ENCODE measurements at regions not wholly inside any gene's neighbourhood (a gene's known extent, or its start where the extent isn't known, plus 50 kb on each side); places are given as distances from the start of the nearest gene placed in this dataset.

DNA sequence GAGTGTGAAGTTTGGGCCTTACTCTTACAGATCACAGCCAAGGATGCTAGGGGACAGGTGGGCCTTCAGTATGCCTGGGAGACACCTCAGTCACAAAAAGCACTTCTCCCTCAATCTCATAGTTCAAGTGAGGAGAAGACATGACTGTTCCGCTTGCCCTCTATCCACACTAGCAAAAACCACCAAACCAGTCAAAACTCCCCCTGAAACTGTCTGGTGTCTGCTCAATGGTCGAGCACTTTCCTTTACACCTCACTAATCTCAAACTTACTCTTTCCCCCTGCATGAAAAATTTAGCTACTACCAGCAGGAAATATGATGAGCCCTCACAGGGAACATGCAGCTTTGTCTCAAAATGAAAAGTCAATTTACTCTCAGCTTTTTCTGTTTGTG is 232.2 kb downstream of the TRIB2 start:
- H3K9me3 ChIP-seq (ENCODE audit: low read length) = no peaks in the 10 kb centered on the region
- no peaks in the 10 kb centered on the region for H3K27me3 ChIP-seq (ENCODE audit: low read length)
- no peaks in the 10 kb centered on the region for H3K79me2 ChIP-seq (ENCODE audit: low read length)
- no peaks in the 10 kb centered on the region for H3K9me2 ChIP-seq (replicated peaks; ENCODE audit: insufficient read depth, low read length)
- H3K36me3 ChIP-seq (ENCODE audit: insufficient read depth, low read length) = no peaks in the 10 kb centered on the region
- no peak overlapping the region for H3K4me2 ChIP-seq (ENCODE audit: low read depth, low read length, poor library complexity, severe bottlenecking)
- no peak overlapping the region for H3K4me3 ChIP-seq (ENCODE audit: low read length)
- no peak overlapping the region for H3K9ac ChIP-seq (ENCODE audit: low read length)
- no peak overlapping the region for H3K27ac ChIP-seq (ENCODE audit: low read length)
- H3K4me1 ChIP-seq (ENCODE audit: low read length) = no peaks in the 10 kb centered on the region
- no peak overlapping the region for H2AFZ ChIP-seq (ENCODE audit: low read length)
- no peak for DNase-seq
- H4K20me1 ChIP-seq (ENCODE audit: insufficient read depth, low read depth, low read length) = no peaks in the 10 kb centered on the region

DNA sequence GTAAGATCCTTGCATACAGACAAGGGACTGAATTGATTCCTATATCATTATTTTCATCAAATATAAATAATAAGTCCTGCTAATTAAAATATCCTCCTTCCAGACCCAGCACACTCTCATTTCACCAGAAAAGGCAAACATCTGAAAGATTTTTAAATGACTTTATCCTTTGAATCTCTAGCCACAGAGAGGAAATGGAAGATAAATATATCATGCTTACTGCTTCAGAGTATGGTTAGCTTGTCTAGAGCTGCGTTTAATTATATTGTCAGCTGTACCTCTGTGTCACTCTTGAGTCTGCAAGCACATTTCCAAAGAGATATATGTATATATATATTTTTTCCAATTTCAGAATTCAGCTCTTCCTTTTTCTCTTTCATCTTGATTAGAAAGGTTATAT is 232.7 kb downstream of the TRIB2 start:
- Histone ChIP-seq H3K27me3 (ENCODE audit: low read length) (no peaks in the 10 kb centered on the region), H3K79me2 (ENCODE audit: low read length) (no peaks in the 10 kb centered on the region), H3K9me3 (ENCODE audit: low read length) (no peaks in the 10 kb centered on the region), H2AFZ (ENCODE audit: low read length) (no peak overlapping the region), H3K4me3 (ENCODE audit: low read length) (no peak overlapping the region), H3K9ac (ENCODE audit: low read length) (no peak overlapping the region), H3K27ac (ENCODE audit: low read length) (no peak overlapping the region), H3K4me2 (ENCODE audit: low read depth, low read length, poor library complexity, severe bottlenecking) (no peak overlapping the region), H4K20me1 (ENCODE audit: insufficient read depth, low read depth, low read length) (no peaks in the 10 kb centered on the region), H3K4me1 (ENCODE audit: low read length) (no peaks in the 10 kb centered on the region), H3K9me2 (replicated peaks; ENCODE audit: insufficient read depth, low read length) (no peaks in the 10 kb centered on the region), H3K36me3 (ENCODE audit: insufficient read depth, low read length) (no peaks in the 10 kb centered on the region)
- no peak for DNase-seq

DNA sequence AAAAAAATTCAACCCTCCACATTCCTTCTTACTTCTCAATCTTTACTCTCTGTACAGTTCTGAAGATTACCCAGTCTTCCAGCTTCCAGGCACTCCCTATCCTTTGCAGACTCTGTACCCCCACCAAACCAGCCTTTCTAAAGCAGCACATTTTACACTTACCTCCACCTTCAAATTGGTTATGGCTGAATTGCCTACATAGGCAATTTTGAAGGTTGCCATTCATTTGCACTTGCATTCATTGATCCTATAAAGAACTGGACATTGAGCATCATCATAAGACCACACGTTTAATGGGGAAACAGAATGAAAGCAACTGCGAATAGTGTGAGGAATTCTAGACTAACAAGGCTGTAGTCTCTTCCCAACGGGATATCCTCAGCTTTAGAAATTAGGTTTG is 233.4 kb downstream of the TRIB2 start:
- no peaks in the 10 kb centered on the region for H3K36me3 ChIP-seq (ENCODE audit: insufficient read depth, low read length)
- no peaks in the 10 kb centered on the region for H3K4me1 ChIP-seq (ENCODE audit: low read length)
- H3K4me3 ChIP-seq (ENCODE audit: low read length) = no peak overlapping the region
- H2AFZ ChIP-seq (ENCODE audit: low read length) = no peak overlapping the region
- H3K9me2 ChIP-seq (replicated peaks; ENCODE audit: insufficient read depth, low read length) = no peaks in the 10 kb centered on the region
- H3K9ac ChIP-seq (ENCODE audit: low read length) = no peak overlapping the region
- H4K20me1 ChIP-seq (ENCODE audit: insufficient read depth, low read depth, low read length) = no peaks in the 10 kb centered on the region
- H3K27me3 ChIP-seq (ENCODE audit: low read length) = no peaks in the 10 kb centered on the region
- H3K27ac ChIP-seq (ENCODE audit: low read length) = no peak overlapping the region
- no peak overlapping the region for H3K4me2 ChIP-seq (ENCODE audit: low read depth, low read length, poor library complexity, severe bottlenecking)
- no peaks in the 10 kb centered on the region for H3K9me3 ChIP-seq (ENCODE audit: low read length)
- DNase-seq = no peak
- no peaks in the 10 kb centered on the region for H3K79me2 ChIP-seq (ENCODE audit: low read length)

DNA sequence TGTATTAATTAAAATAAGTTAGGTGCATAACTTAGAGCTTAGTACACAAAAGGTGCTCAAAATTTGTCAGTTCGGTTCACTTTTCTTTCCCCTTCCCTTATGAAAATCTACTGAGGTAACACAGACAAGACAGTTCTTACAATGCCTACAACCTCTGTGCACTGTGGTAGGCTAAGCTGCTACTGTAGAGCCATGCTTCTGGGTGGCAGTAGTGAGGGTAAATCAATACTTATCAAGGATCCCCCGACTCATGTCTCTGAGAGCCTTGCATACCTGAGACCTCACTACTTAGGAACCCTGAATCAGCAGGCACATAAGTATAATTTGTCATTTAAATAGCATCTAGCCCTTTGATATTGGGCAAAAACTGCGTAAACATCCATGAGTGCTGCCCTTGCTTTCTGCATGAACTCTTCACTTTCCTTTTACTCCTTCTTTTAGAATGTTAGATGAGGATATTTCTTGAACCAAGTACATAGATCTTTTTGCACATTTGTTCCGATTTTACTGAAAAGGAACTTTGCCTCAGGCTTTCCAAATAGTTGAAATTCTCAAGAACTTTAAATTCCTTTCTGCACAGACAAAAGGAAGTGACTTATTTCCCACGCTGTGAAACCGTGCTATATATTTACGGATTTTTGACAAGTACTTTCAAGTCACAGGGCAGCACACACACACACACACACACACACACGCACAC is 234.4 kb downstream of the TRIB2 start:
- H3K4me2 ChIP-seq (ENCODE audit: low read depth, low read length, poor library complexity, severe bottlenecking) = no peak overlapping the region
- no peak overlapping the region for H2AFZ ChIP-seq (ENCODE audit: low read length)

DNA sequence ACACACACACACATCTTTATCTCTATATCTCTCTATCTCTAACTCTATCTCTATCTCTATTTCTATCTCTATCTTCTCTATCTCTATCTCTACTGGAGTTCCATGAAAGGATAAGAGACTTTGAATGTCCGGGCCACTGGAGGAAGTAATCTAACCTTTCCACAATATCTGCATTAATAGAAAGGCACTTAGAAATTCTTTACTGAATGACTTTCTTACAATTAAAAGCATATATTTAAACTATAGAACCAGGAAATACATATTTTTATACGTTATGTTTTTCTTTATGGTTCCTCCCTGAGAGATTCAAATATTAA is 234.9 kb downstream of the TRIB2 start:
- DNase-seq = no peak
- no peaks in the 10 kb centered on the region for H3K36me3 ChIP-seq (ENCODE audit: insufficient read depth, low read length)
- H3K27ac ChIP-seq (ENCODE audit: low read length) = no peak overlapping the region
- H3K27me3 ChIP-seq (ENCODE audit: low read length) = no peaks in the 10 kb centered on the region
- no peak overlapping the region for H3K4me3 ChIP-seq (ENCODE audit: low read length)
- H3K9me3 ChIP-seq (ENCODE audit: low read length) = no peaks in the 10 kb centered on the region
- H3K4me2 ChIP-seq (ENCODE audit: low read depth, low read length, poor library complexity, severe bottlenecking) = no peak overlapping the region
- H4K20me1 ChIP-seq (ENCODE audit: insufficient read depth, low read depth, low read length) = no peaks in the 10 kb centered on the region
- no peaks in the 10 kb centered on the region for H3K4me1 ChIP-seq (ENCODE audit: low read length)
- H3K9ac ChIP-seq (ENCODE audit: low read length) = no peak overlapping the region
- no peaks in the 10 kb centered on the region for H3K79me2 ChIP-seq (ENCODE audit: low read length)
- H2AFZ ChIP-seq (ENCODE audit: low read length) = no peak overlapping the region
- no peaks in the 10 kb centered on the region for H3K9me2 ChIP-seq (replicated peaks; ENCODE audit: insufficient read depth, low read length)

More for the DNA sequence above, 234.4 kb downstream of the TRIB2 start:
- Histone ChIP-seq H3K4me1 (ENCODE audit: low read length) (no peaks in the 10 kb centered on the region), H3K4me3 (ENCODE audit: low read length) (no peak overlapping the region), H4K20me1 (ENCODE audit: insufficient read depth, low read depth, low read length) (no peaks in the 10 kb centered on the region), H3K27ac (ENCODE audit: low read length) (no peak overlapping the region), H3K9ac (ENCODE audit: low read length) (no peak overlapping the region), H3K36me3 (ENCODE audit: insufficient read depth, low read length) (no peaks in the 10 kb centered on the region), H3K9me3 (ENCODE audit: low read length) (no peaks in the 10 kb centered on the region), H3K9me2 (replicated peaks; ENCODE audit: insufficient read depth, low read length) (no peaks in the 10 kb centered on the region), H3K27me3 (ENCODE audit: low read length) (no peaks in the 10 kb centered on the region), H3K79me2 (ENCODE audit: low read length) (no peaks in the 10 kb centered on the region)
- DNase-seq = no peak

DNA sequence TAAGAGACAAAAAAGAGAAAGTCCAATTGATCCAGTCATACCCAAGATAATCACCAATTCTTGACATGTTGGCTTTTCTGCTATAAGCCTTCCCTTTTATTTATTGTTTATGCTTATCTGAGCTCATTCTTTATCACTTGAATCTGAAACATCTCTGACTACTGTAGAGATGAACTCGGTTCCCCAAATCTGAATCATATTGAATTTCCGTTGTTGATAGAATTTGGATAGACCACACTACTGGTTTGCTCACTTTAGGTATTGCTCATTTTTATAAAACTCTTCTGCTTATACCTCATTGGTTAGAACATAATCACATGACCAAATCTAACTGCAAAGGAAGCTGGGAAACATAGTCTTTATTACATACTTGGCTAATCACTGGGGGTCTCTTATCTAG is 236.9 kb downstream of the TRIB2 start:
- H3K4me3 ChIP-seq (ENCODE audit: low read length) = no peak overlapping the region
- H3K4me2 ChIP-seq (ENCODE audit: low read depth, low read length, poor library complexity, severe bottlenecking) = no peak overlapping the region
- H4K20me1 ChIP-seq (ENCODE audit: insufficient read depth, low read depth, low read length) = no peaks in the 10 kb centered on the region
- H3K9ac ChIP-seq (ENCODE audit: low read length) = no peak overlapping the region
- H3K36me3 ChIP-seq (ENCODE audit: insufficient read depth, low read length) = no peaks in the 10 kb centered on the region
- no peaks in the 10 kb centered on the region for H3K9me2 ChIP-seq (replicated peaks; ENCODE audit: insufficient read depth, low read length)
- no peak for DNase-seq
- H3K4me1 ChIP-seq (ENCODE audit: low read length) = no peaks in the 10 kb centered on the region
- no peak overlapping the region for H2AFZ ChIP-seq (ENCODE audit: low read length)
- H3K27me3 ChIP-seq (ENCODE audit: low read length) = no peaks in the 10 kb centered on the region
- H3K27ac ChIP-seq (ENCODE audit: low read length) = no peak overlapping the region
- no peaks in the 10 kb centered on the region for H3K9me3 ChIP-seq (ENCODE audit: low read length)
- H3K79me2 ChIP-seq (ENCODE audit: low read length) = no peaks in the 10 kb centered on the region

DNA sequence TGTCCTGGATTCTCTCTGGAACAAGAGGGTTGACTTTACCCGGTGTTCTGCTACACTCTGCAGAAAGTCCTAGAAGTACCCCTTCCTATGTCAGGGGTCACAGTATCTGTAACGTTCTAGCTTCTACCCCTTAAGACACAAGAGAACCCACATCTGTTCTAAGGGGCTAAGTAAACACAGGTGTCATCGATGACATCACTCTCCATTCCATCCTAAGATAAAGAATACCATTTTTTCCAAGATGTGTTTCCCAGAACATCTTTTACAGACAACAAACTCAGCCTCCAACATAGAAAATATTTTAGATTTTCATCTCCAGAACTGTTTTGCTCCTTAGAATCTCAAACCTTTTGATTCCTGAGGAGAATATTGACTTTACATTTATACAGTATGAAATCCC is 239.1 kb downstream of the TRIB2 start:
- H3K4me2 ChIP-seq (ENCODE audit: low read depth, low read length, poor library complexity, severe bottlenecking) = no peak overlapping the region

DNA sequence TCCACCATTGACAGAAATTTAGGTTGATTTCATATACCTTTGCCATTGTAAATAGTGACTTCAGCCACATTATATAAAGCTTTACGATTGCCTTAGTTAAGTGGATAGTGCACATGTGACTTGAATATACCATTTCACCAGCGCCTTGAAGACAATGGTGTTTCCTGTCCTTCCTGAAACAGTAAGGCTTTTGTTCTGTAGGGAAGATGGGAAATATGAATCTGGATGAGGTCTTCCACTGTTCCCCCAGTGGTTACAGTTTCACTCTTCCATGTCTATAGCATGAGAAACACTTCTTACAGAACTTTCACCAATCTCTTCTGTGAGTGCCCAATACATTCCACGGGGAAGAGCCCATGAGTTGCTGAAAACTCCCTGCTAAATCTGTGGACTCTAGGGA is 240.5 kb downstream of the TRIB2 start:
- H3K9me3 ChIP-seq (ENCODE audit: low read length) = no peaks in the 10 kb centered on the region
- H3K4me1 ChIP-seq (ENCODE audit: low read length) = no peaks in the 10 kb centered on the region
- no peak overlapping the region for H2AFZ ChIP-seq (ENCODE audit: low read length)
- no peak overlapping the region for H3K4me2 ChIP-seq (ENCODE audit: low read depth, low read length, poor library complexity, severe bottlenecking)
- H3K4me3 ChIP-seq (ENCODE audit: low read length) = no peak overlapping the region
- H3K36me3 ChIP-seq (ENCODE audit: insufficient read depth, low read length) = no peaks in the 10 kb centered on the region
- no peak for DNase-seq
- no peak overlapping the region for H3K9ac ChIP-seq (ENCODE audit: low read length)
- no peaks in the 10 kb centered on the region for H3K9me2 ChIP-seq (replicated peaks; ENCODE audit: insufficient read depth, low read length)
- H4K20me1 ChIP-seq (ENCODE audit: insufficient read depth, low read depth, low read length) = no peaks in the 10 kb centered on the region
- no peaks in the 10 kb centered on the region for H3K79me2 ChIP-seq (ENCODE audit: low read length)
- H3K27ac ChIP-seq (ENCODE audit: low read length) = no peak overlapping the region
- no peaks in the 10 kb centered on the region for H3K27me3 ChIP-seq (ENCODE audit: low read length)

More for the DNA sequence above, 239.1 kb downstream of the TRIB2 start:
- no peaks in the 10 kb centered on the region for H3K27me3 ChIP-seq (ENCODE audit: low read length)
- no peaks in the 10 kb centered on the region for H3K9me2 ChIP-seq (replicated peaks; ENCODE audit: insufficient read depth, low read length)
- H3K9me3 ChIP-seq (ENCODE audit: low read length) = no peaks in the 10 kb centered on the region
- no peaks in the 10 kb centered on the region for H3K36me3 ChIP-seq (ENCODE audit: insufficient read depth, low read length)
- H3K4me3 ChIP-seq (ENCODE audit: low read length) = no peak overlapping the region
- H3K79me2 ChIP-seq (ENCODE audit: low read length) = no peaks in the 10 kb centered on the region
- H3K9ac ChIP-seq (ENCODE audit: low read length) = no peak overlapping the region
- no peak for DNase-seq
- no peak overlapping the region for H3K27ac ChIP-seq (ENCODE audit: low read length)
- no peak overlapping the region for H2AFZ ChIP-seq (ENCODE audit: low read length)
- H3K4me1 ChIP-seq (ENCODE audit: low read length) = no peaks in the 10 kb centered on the region
- H4K20me1 ChIP-seq (ENCODE audit: insufficient read depth, low read depth, low read length) = no peaks in the 10 kb centered on the region

DNA sequence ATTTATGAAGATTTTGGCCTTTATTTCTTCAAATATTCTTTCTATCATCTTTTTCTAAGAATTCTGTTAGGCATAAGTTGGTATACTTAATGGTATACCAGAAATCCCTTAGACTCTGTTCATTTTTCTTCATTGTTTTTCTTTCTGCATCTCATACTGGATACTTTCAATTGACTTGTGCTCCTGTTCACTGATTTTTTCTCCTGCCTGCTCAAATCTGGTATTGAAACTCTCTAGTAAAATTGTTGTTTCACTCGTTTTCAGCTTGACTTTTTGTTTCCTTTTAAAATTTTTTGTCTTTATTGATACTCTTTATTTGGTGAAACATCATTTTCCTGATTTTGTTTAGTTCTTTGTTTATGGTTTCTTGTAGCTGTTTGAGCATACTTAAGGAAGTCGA is 243.2 kb downstream of the TRIB2 start:
- Histone ChIP-seq H3K4me1 (ENCODE audit: low read length) (no peaks in the 10 kb centered on the region), H3K4me3 (ENCODE audit: low read length) (no peak overlapping the region), H3K27ac (ENCODE audit: low read length) (no peak overlapping the region), H3K79me2 (ENCODE audit: low read length) (no peaks in the 10 kb centered on the region), H3K27me3 (ENCODE audit: low read length) (no peaks in the 10 kb centered on the region), H3K4me2 (ENCODE audit: low read depth, low read length, poor library complexity, severe bottlenecking) (no peak overlapping the region), H3K9ac (ENCODE audit: low read length) (no peak overlapping the region), H2AFZ (ENCODE audit: low read length) (no peak overlapping the region), H4K20me1 (ENCODE audit: insufficient read depth, low read depth, low read length) (no peaks in the 10 kb centered on the region), H3K9me2 (replicated peaks; ENCODE audit: insufficient read depth, low read length) (no peaks in the 10 kb centered on the region), H3K36me3 (ENCODE audit: insufficient read depth, low read length) (no peaks in the 10 kb centered on the region), H3K9me3 (ENCODE audit: low read length) (no peaks in the 10 kb centered on the region)
- no peak for DNase-seq

Measured in Karpas-422 (cell line).